Endodermal cell (in vitro differentiated cells): ENCODE measurements at regions not wholly inside any gene's neighbourhood (a gene's known extent, or its start where the extent isn't known, plus 50 kb on each side); places are given as distances from the start of the nearest gene placed in this dataset.

Experiments used
- DNase-seq: peaks from one replicate; pipeline ENCODE4 v3.0.0-alpha.2; 2017
- H3K27ac ChIP-seq: 2 replicates; pipeline ENCODE4 v1.5.1; 2013; ENCODE audit warnings: mild to moderate bottlenecking, low read depth, low read length, moderate library complexity
- H3K27me3 ChIP-seq: 2 replicates; pipeline ENCODE4 v1.6.1; 2013; ENCODE audit warnings: mild to moderate bottlenecking, low read length, moderate library complexity; ENCODE audit not compliant: insufficient read depth, control insufficient read depth, poor library complexity, severe bottlenecking
- H3K36me3 ChIP-seq: 2 replicates; pipeline ENCODE4 v1.7.0; 2013; ENCODE audit warnings: mild to moderate bottlenecking, low read length, moderate library complexity; ENCODE audit not compliant: control insufficient read depth, insufficient read depth
- H3K4me1 ChIP-seq: one replicate; pipeline ENCODE4 v1.7.0; 2013; ENCODE audit warnings: low read length; ENCODE audit not compliant: control insufficient read depth, insufficient read depth
- H3K4me3 ChIP-seq: 2 replicates; pipeline ENCODE4 v1.5.1; 2013; ENCODE audit warnings: mild to moderate bottlenecking, low read length, moderate library complexity
- H3K9ac ChIP-seq: 2 replicates; pipeline ENCODE4 v1.6.1; 2013; ENCODE audit warnings: mild to moderate bottlenecking, low read length, moderate library complexity; ENCODE audit not compliant: poor library complexity, severe bottlenecking; ENCODE audit errors: extremely low read depth
- H3K9me3 ChIP-seq: 2 replicates; pipeline ENCODE4 v1.6.1; 2013; ENCODE audit warnings: mild to moderate bottlenecking, low read length, moderate library complexity; ENCODE audit not compliant: control insufficient read depth
- H3K27ac Mint-ChIP-seq: 2 replicates; pipeline ENCODE4 v1.8.0; 2020; ENCODE audit warnings: mixed read lengths
- H3K27me3 Mint-ChIP-seq: 2 replicates; pipeline ENCODE4 v1.8.0; 2021; ENCODE audit warnings: mild to moderate bottlenecking, mixed read lengths; ENCODE audit not compliant: insufficient read depth
- H3K36me3 Mint-ChIP-seq: 2 replicates; pipeline ENCODE4 v1.8.0; 2020; ENCODE audit warnings: low read depth, mixed read lengths
- H3K4me1 Mint-ChIP-seq: 2 replicates; pipeline ENCODE4 v1.8.0; 2020; ENCODE audit warnings: mixed read lengths
- H3K4me3 Mint-ChIP-seq: 2 replicates; pipeline ENCODE4 v1.8.0; 2020; ENCODE audit warnings: mild to moderate bottlenecking, moderate library complexity, mixed read lengths
- H3K9me3 Mint-ChIP-seq: 2 replicates; pipeline ENCODE4 v1.8.0; 2020; ENCODE audit warnings: mild to moderate bottlenecking, mixed read lengths
- WGBS, 2 experiments: methylation state at CpG; one replicate each; pipeline versions ENCODE4 v1.1.5 to v1.1.7; 2013; ENCODE audit warnings: missing lambda C conversion rate in 2 of 2, mixed read lengths in 1 of 2; ENCODE audit not compliant: insufficient coverage in 1 of 2, insufficient read length in 1 of 2; 5-methylcytosine and 5-hydroxymethylcytosine counted together
- TF ChIP-seq, protein P1 (sequence below): fragments of 200-600 bp; sonication (generic); conservative IDR thresholded peaks from 2 replicates; pipeline ENCODE4 v1.5.0; 2021; ENCODE audit warnings: antibody characterized with exemption, mild to moderate bottlenecking

DNA sequence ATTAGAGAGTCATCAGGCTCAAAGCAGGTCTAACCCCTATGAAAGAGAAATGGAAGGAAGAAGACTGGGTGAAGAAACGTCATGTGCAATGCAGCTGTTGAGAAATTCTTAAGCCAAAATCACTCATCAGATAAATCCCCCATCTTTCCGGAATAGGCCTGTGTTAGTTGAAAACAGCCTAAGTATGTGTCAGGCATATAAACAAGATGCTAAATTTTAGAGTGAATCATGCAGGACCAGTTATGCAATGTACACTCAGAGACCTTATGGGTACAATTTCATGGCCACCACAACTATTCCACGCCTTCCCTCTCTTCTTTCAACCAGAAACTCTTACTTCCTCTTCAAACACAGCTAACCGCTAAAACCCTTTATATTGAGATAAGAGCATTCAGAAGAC is 717.7 kb upstream of the ATXN8OS start:
- Histone ChIP-seq H3K9me3 (no peaks in the 10 kb centered on the region), H3K9ac (no peak overlapping the region), H3K4me1 (no peaks in the 10 kb centered on the region), H3K27me3 (no peaks in the 10 kb centered on the region), H3K36me3 (no peaks in the 10 kb centered on the region), H3K4me3 (no peak overlapping the region), H3K27ac (no peak overlapping the region)
- no peaks in the 10 kb centered on the region for H3K9me3 Mint-ChIP-seq
- no peaks in the 10 kb centered on the region for H3K27me3 Mint-ChIP-seq
- TF ChIP-seq, protein P1, sequence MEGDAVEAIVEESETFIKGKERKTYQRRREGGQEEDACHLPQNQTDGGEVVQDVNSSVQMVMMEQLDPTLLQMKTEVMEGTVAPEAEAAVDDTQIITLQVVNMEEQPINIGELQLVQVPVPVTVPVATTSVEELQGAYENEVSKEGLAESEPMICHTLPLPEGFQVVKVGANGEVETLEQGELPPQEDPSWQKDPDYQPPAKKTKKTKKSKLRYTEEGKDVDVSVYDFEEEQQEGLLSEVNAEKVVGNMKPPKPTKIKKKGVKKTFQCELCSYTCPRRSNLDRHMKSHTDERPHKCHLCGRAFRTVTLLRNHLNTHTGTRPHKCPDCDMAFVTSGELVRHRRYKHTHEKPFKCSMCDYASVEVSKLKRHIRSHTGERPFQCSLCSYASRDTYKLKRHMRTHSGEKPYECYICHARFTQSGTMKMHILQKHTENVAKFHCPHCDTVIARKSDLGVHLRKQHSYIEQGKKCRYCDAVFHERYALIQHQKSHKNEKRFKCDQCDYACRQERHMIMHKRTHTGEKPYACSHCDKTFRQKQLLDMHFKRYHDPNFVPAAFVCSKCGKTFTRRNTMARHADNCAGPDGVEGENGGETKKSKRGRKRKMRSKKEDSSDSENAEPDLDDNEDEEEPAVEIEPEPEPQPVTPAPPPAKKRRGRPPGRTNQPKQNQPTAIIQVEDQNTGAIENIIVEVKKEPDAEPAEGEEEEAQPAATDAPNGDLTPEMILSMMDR, result no peak
- no peak overlapping the region for H3K4me3 Mint-ChIP-seq
- no peaks in the 10 kb centered on the region for H3K4me1 Mint-ChIP-seq
- no peak overlapping the region for H3K27ac Mint-ChIP-seq
- 63% methylated on average over 4 of the region's 4 CpGs; no CpG with 5 or more reads in 1 of the 2 experiments for WGBS, 2 experiments
- H3K36me3 Mint-ChIP-seq, result no peaks in the 10 kb centered on the region
- DNase-seq, result no peak

DNA sequence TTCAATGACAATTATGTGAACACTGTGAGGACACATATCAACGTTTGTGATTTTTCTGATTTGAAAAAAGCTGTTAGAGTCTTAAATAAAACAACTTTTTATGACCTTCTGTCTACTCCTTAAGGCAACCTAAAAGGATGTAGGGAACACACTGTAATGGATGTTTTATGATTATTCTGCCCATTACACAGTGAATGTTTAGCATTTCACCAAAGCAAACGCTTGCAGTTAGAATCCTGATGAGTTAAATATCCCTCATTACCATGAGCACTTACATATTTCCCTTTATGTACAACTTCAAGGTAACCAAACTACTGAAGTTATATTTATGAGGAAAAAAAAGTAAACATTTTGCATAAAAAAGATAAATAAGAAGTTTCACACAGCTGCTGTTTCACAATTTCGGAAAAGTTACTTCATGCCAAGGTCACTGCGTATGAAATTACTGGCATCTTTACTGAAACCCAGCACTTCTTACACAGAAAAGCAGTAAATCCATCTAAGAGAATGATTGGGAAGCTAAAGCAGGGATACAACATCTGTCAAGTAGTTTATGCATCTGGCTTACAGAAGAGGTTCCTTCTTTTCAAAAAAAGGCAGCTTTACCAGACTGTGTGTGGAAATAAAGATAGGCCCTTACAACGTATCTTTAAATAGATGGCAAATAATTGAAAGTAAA is 733.7 kb upstream of the ATXN8OS start:
- H3K9me3 ChIP-seq, result no peaks in the 10 kb centered on the region
- no peaks in the 10 kb centered on the region for H3K4me1 Mint-ChIP-seq
- H3K4me1 ChIP-seq, result no peaks in the 10 kb centered on the region
- no peaks in the 10 kb centered on the region for H3K27me3 Mint-ChIP-seq
- TF ChIP-seq, protein P1, result no peak
- H3K4me3 Mint-ChIP-seq, result no peak overlapping the region
- whole genome bisulfite sequencing, 2 experiments, result 72 to 87% methylated on average over 2 to 4 of the region's 5 CpGs
- DNase-seq, result no peak
- no peaks in the 10 kb centered on the region for H3K36me3 ChIP-seq
- no peak overlapping the region for H3K27ac Mint-ChIP-seq
- H3K9me3 Mint-ChIP-seq, result peaks cover 9% of the 10 kb centered on the region
- H3K9ac ChIP-seq, result no peak overlapping the region
- no peak overlapping the region for H3K4me3 ChIP-seq
- H3K27ac ChIP-seq, result no peak overlapping the region
- no peaks in the 10 kb centered on the region for H3K27me3 ChIP-seq
- H3K36me3 Mint-ChIP-seq, result no peaks in the 10 kb centered on the region

- H3K27ac Mint-ChIP-seq, result no peak overlapping the region
Observed at GRCh38 chr13:69363360-69363759, 744.3 kb upstream of the ATXN8OS start.

More at GRCh38 chr13:69363360-69363759, 744.3 kb upstream of the ATXN8OS start:
- Mint-ChIP-seq H3K4me1 (no peaks in the 10 kb centered on the region), H3K36me3 (no peaks in the 10 kb centered on the region), H3K4me3 (no peak overlapping the region), H3K27me3 (no peaks in the 10 kb centered on the region), H3K9me3 (no peaks in the 10 kb centered on the region)
- DNase-seq, result no peak
- WGBS, 2 experiments, result 94 to 100% methylated on average over 1 to 3 of the region's 3 CpGs
- TF ChIP-seq, protein P1, result no peak
- H3K4me1 ChIP-seq, result no peaks in the 10 kb centered on the region
- no peaks in the 10 kb centered on the region for H3K27me3 ChIP-seq
- H3K27ac ChIP-seq, result no peak overlapping the region
- H3K9ac ChIP-seq, result no peak overlapping the region
- H3K4me3 ChIP-seq, result no peak overlapping the region
- H3K36me3 ChIP-seq, result no peaks in the 10 kb centered on the region
- no peaks in the 10 kb centered on the region for H3K9me3 ChIP-seq
